Renal cortex interstitium (tissue), 11 donors: ENCODE measurements at regions not wholly inside any gene's neighbourhood (a gene's known extent, or its start where the extent isn't known, plus 50 kb on each side); places are given as distances from the start of the nearest gene placed in this dataset.
"Not testable (repeated sequence)": the region's sequence is repeated elsewhere in the genome, so short reads cannot be mapped to it uniquely, and the experiment has no call there.

Experiments
- DNase-seq, 11 donors: peaks; one replicate each; pipeline ENCODE4 v3.0.0-alpha.2; 2013; ENCODE audit warnings: low read depth in 9 of 11, low spot score in 4 of 11; ENCODE audit errors: extremely low read depth in 1 of 11

DNA sequence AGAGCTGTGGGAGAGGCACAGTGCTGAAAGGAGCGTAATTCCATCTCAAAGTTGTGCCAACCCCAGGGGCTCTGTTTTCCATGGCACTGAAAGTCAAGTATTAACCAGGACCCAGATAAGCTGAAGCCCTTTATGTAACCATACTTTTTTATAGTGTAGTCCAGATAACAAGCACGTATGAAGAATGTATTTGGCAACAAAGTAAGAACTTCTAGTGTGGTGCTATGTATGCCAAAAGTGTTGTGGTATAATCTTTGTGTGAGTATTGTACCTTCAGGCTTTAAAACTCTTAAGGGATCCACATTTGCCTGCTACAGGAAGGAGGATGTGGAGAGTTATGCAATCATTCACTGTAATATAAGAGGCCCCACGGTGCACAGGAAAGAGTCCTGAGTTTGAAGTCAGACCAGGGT is 129.4 kb downstream of the IBTK start:
- no peak for DNase-seq

DNA sequence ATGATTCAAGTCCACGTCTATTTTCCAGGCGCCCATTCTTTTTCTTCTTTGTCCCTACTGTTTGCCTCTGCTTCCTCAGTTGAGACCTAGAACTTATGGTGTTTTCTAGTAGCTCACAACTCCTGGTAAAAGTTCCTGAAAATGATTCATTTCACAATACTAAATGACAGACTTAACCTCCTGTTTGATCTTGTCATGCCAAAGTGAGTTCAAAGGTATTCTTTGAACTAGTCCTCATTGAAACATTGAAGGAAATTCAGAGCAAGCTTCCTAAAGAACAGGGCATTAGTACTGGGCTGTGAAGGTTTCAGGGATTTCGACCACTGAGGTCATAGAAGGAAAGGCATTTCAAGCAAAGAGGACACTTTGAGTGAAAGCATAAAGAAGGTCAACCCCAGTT is 132.8 kb downstream of the IBTK start:
- DNase-seq, result no peak

DNA sequence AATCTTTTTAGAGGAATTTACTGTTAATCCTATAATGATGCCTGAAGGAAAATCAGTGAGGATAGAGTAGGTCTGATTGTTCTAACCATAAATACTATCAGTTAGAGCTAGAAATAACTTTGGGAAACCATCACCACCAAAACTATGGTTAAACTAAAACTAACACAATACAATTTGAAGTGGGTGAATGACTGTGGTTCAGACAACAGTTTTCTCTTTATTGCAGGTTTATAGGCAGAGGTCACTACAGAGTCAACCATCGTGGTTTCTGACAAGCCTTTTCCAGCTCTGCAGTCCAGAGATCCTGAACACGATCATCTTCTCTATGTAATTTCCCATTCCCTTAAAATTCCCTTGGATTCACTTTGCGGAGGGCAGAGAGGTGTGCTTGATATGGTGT is 134.3 kb downstream of the IBTK start:
- no peak for DNase-seq

DNA sequence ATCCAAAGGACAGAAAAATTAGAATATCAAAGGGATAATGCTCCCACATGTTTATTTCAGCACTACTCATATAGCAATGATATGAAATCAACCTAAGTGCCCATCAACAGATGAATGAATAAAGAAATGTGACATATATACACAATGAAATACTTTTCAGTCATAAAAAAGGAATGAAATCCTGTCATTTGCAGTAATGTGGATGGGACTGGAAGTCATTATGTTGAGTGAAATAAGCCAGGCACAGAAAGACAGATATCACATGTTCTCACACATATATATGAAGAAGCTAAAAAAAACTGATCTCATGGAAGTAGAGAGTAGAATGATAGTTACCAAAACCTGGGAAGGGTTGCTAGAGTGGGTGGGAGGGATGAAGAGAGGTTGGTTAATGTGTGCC is 135.7 kb downstream of the IBTK start:
- no peak for DNase-seq

DNA sequence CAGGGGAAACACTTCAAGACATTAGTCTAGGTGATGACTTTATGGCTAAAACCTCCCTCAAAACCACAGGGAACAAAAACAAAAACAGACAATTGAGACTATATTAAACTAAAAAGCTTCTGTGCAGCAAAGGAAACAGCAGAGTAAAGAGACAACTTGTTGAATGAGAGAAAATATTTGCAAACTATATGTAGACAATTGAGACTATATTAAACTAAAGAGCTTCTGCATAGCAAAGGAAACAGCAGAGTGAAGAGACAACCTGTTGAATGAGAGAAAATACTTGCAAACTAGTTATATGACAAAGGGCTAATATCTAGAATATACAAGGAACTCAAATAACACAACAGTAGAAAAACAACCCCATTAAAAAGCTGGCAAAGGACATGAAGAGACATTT is 136.4 kb downstream of the IBTK start:
- no peak for DNase-seq

DNA sequence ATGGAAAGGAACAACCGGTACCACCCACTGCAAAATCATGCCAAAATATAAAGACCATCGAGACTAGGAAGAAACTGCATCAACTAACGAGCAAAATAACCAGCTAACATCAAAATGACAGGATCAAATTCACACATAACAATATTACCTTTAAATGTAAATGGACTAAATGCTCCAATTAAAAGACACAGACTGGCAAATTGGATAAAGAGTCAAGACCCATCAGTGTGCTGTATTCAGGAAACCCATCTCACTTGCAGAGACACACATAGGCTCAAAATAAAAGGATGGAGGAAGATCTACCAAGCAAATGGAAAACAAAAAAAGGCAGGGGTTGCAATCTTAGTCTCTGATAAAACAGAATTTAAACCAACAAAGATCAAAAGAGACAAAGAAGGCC is 144.4 kb downstream of the IBTK start:
- DNase-seq, result not testable (repeated sequence)

DNA sequence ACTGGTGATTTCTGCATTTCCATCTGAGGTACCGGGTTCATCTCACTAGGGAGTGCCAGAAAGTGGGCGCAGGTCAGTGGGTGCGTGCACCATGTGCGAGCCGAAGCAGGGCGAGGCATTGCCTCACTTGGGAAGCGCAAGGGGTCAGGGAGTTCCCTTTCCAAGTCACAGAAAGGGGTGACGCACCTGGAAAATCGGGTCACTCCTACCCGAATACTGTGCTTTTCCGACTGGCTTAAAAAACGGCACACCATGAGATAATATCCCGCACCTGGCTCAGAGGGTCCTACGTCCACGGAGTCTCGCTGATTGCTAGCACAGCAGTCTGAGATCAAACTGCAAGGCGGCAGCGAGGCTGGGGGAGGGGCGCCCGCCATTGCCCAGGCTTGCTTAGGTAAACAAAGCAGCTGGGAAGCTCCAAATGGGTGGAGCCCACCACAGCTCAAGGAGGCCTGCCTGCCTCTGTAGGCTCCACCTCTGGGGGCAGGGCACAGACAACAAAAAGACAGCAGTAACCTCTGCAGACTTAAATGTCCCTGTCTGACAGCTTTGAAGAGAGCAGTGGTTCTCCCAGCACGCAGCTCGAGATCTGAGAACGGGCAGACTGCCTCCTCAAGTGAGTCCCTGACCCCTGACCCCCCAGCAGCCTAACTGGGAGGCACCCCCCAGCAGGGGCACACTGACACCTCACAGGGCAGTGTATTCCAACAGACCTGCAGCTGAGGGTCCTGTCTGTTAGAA is 146.0 kb downstream of the IBTK start:
- not testable (repeated sequence) for DNase-seq

DNA sequence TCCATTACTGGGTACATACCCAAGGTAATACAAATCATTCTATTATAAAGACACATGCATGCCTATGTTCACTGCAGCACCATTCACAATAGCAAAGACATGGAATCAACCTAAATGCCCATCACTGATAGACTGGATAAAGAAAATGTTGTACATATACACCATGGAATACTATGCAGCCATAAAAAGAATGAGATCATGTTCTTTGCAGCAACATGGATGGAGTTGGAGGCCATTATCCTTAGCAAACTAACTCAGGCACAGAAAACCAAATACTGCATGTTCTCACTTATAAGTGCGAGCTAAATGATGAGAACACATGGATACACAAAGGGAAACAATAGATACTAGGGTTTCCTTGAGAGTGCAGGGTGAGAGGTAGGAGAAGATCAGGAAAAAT is 146.8 kb downstream of the IBTK start:
- not testable (repeated sequence) for DNase-seq

DNA sequence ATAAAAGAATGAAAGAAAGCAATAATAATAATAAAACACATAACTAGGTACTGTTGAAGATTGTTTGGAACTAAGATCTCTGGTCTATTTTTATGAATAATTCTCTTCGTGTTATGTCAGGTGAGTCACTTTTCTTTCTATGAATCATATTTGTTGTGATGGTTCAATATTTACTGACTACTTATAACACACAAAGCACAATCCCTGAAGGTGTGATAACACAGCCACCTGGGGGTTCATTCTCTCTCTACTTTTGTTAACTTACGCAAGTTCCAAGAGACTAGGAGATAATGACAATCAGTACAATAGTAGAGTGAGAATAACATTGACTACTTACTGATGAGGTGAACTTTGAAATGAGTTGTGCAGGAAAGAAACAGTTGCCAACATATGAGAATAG is 149.9 kb downstream of the IBTK start:
- no peak for DNase-seq

DNA sequence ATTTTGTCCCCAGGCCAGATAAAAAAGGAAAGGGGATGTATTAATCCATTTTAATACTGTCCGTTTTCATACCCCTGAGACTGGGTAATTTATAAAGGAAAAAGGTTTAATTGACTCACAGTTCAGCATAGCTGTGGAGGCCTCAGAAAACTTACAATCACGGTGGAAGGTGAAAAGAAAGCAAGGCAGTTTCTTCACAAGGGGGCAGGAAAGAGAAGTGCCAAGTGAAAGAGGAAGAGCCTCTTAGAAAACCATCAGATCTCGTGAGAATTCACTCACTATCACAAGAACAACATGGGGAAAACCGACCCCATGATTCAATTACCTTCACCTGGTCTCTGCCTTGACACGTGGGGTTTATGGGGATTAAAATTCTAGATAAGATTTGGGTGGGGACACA is 152.5 kb downstream of the IBTK start:
- no peak for DNase-seq

DNA sequence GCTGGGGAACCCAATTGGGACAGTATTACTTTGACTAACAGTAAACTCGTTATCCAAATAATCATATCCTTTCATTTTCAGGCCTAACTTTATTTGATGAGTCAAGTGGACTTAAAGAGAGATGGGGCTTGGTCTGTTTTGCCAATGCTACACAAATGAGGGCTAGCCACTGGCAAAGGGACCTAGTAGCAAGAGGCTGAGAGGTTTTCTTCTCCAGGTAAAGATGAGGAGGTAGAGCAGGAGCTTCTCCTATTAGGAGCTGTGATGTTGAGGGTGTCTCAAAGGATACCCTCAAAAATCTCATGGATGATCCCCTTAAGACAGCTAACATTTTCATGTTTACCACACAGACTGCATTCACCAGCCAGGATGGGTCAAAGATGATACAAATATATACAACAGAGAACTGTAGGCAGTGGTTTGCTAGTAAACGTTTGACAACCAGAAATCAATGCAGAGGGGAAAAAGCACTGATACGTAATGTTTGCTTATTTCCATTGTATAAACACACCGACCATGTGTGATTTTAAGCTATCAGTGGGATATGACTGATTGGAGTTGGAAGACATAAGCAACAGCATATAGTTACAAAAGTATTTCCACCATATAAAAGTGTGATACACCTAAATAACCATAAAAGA is 153.3 kb downstream of the IBTK start:
- no peak for DNase-seq

DNA sequence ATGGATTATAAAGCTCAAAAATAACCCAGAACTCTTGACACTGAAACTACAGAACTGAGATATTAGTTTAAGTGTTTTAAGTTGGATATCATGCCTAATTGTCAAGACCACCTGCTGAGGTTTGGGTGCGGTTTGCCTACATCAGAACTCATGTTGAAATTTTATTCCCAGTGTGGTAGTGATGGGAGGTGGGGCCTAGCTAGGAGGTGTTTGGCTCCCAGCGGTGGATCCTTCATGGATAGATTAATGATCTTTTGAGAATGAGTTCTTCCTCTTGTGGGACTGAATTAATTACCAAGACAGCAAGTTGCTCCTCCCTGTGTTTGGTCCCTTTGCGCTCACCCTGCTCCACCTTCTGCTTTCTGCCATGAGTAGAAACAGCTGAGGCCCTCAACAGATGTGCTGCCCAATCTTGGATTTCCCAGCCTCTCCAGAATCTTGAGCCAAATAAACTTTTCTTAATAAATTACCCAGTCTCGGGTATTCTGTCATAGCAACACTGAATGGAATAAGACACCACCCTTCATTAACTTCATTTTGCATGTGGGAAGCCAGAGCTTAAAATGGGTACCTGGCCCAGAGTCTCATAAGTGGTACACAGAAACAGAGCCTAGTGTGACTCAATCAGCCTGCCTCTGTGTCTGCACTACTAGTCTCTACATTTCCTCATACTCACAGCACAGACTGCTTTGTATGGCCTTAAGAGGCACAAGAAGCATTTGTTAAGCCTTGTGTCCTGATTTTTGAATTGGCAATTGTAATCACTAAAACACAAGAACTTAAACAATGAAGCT is 158.4 kb downstream of the IBTK start:
- DNase-seq, result no peak

DNA sequence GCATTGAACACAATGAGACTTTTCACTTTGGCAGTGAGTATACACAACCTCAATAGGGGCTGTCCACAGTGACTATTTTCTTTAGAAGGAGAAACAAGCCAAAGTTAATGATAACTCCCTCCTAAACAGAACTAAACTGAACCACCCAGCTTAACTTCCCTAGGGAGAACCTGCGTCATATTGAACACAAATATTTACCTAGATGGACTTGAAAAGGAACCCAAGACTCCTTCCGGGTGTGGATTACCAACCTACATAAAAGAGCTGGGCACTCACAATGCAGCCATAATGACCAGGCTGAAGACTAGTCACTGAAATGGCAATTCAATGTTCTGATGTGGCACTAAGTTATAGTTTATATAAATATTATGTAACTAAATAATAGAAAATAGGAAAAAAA is 160.6 kb downstream of the IBTK start:
- DNase-seq, result no peak

DNA sequence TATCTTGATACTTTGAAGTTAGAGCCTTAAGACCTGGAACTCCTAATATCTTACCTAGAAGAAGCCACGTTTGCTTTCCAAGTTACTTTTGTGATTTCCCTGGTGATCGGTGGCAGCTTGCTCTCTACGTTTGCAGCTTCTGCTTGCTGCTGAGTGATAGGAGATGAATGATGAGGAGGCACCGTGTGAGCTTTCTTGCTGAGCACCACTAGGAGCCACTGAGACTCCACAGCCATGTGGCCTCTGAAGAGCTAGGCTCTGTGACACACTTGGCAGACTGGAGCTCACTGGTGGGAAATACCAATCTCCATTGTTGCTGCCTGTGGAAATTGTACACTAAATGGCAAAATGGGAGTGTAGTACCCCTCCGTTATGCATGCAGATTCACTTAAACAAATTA is 161.8 kb downstream of the IBTK start:
- no peak for DNase-seq

DNA sequence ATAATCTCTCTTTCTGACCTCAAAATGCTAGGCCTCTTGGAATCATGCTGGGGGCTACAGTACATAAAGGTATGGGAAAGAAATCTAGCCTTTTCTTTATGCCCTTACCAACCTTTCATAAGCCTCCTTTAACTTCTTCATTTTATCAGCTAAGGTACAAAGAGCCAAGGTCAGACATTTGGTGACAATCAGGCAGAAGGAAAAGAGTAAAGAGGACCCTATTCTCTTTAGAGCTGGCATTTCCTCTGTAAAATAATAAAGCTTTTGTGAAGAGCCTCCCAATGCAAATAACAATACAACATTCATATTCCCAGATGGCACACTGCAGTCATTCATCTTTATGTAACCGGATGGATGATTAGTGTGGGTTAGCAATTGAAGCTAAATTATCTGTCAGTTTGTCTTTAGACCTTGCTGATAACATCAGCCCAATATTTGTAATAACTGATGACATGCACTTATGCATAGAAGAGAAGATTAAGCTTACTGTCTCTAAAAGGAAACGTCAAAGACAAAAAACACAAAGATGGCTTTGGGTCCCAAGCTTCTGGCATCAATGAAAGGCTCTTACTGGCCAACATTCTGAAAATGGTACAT is 163.1 kb downstream of the IBTK start:
- DNase-seq, result no peak

DNA sequence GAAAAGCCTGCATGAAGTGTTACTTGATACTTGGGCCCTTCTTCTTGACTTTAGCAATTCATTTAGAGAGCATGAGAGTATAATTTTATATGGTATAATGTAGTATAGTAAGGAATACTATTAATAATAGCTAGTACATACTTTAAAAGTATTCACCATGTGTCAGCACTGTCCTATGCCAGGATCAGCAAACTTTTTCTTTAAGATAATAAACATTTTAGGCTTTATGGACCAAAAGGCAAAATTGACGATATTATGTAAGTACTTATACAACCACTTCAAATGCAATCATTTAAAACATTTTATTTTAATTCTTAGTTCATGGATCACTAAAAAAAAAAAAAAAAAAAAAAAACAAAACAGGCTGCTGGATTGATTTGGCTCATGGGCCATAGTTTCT is 163.9 kb downstream of the IBTK start:
- DNase-seq, result no peak

DNA sequence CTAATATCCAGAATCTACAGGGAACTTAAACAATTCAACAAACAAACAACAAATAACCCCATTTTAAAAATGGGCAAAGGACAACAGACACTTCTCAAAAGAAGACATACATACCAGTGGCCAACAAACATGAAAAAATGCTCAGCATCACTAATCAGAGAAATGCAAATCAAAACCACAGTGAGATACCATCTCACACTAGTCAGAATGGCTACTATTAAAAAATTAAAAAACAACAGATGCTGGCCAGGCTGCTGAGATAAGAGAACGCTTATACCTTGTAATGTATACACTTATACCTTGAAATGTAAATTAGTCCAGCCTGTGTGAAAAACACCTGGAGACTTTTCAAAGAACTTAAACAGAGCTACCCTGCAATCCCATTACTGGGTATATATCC is 166.8 kb downstream of the IBTK start:
- DNase-seq, result no peak

DNA sequence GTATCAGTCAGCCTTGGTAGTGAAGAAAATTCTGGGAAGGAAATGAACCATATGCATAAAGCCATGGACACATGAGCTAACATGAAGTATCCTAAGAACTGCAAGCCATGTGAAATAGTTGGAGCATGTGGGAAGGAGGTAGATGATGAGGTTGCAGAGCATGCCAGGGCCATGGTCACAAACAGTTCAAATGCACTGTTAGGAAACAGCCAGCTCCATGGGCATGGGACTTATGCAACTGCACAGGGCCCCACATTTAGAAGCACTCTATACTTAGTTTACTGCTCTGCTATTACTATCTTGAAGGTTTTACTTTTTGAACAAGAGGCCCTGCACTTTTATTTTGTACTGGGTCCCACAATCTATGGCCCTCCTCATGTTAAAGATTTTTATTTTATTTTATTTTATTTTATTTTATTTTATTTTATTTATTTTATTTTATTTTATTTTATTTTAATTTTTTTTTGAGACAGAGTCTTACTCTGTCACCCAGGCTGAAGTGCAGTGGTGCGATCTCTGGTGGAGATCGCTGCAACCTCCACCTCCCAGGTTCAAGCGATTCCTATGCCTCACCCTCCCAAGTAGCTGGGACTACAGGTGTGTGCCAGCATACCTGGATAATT is 169.1 kb downstream of the IBTK start:
- no peak for DNase-seq

DNA sequence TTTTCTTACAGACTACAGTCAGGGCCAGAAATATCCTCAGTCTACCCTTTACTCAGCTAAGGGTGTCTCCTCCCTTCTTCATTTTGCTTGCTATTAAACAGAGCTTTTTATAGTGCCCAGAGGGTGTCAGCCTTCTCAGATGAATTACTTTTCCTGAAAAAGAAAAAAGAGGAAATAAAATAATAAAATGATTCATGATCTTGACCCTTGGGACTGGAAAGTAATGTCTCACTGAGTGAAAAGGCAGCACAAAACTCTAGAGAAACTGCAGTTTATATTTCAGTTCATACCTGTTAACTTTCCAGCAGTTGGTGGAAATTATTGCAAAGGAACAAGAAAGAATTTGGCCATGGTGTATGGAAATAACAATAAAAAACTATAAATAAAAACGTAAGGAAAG is 170.6 kb downstream of the IBTK start:
- DNase-seq, result no peak

DNA sequence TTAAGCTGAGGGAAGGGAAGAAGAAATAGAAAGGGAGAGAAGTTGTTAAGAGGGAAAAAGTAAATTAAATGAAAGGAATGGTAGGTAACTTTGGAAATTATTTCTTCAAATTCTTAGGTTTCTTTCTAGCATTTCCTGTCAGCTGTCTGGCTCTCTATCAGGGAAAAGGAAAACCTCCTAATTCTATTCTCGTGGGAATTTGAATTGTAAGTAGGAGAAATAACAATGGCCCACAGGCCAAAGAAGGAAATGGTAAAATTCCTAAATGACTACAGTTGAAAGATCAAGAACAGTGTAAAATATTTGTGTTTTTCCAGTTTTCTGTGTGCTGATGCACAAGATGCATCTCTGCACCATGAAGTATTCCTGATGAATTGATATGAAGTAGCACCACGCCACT is 173.0 kb downstream of the IBTK start:
- no peak for DNase-seq
